ENCODE measurements at regions not wholly inside any gene's neighbourhood (a gene's known extent, or its start where the extent isn't known, plus 50 kb on each side); places are given as distances from the start of the nearest gene placed in this dataset.
A peak's percentile ranks its signal among the peaks of the same experiment; 100 is the strongest.
"Not testable (repeated sequence)": the region's sequence is repeated elsewhere in the genome, so short reads cannot be mapped to it uniquely, and the experiment has no call there.

DNA sequence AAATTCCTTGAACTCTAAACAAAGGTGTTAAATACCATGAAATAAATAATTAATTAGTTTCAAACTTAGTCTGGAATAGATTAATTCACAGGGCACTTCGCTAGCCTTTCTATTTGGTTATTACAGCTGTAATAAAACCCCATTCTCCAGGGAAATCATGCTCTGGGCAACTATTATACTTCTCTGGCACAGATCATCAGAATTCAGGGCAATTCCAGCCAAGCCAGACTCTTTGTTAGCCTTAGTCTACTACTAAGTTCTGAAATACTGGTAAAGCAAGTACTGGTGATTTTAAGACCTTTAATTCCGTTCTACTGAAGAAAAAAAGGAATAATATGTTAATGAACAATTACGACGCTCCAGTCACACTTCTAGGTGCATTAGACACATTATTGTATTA, 123.4 kb upstream of the PDE1A start:
- DNase-seq, result no peak

- DNase-seq, result not testable (repeated sequence)
These were observed 125.4 kb upstream of the PDE1A start for GRCh38 chr2:182552232-182552631.

DNA sequence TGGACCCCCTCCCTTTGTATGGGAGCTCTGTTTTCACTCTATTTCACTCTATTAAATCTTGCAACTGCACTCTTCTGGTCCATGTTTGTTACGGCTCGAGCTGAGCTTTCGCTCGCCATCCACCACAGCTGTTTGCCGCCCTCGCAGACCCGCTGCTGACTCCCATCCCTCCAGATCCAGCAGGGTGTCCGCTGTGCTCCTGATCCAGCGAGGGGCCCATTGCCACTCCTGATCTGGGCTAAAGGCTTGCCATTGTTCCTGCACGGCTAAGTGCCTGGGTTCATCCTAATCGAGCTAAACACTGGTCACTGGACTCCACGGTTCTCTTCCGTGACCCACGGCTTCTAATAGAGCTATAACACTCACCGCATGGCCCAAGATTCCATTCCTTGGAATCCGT, 125.9 kb upstream of the PDE1A start:
- DNase-seq, result not testable (repeated sequence)

GRCh38 chr2:182553483-182553882, 126.6 kb upstream of the PDE1A start:
- no peak for DNase-seq

- DNase-seq, result peak; percentile 44
These were observed 128.1 kb upstream of the PDE1A start for GRCh38 chr2:182554950-182555349.

DNA sequence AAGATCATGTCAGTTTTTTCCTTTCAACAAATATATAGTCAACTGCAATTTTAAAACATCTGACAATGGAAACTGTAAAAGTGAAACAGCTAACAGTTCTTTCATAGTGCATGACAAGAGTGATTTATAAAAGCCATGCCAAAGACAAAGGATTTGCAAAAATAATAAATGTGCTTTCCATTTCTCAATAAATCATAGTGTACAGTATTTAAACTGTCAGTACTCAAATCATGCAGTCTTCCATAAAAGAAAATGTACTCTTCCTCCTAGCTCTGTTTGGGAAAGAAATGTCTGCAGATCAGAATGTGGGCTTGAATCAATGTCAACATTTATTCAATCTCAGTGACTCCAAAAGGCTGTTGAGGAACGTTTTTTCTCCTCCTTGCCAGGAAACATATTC, 131.7 kb upstream of the PDE1A start:
- DNase-seq, result no peak

DNA sequence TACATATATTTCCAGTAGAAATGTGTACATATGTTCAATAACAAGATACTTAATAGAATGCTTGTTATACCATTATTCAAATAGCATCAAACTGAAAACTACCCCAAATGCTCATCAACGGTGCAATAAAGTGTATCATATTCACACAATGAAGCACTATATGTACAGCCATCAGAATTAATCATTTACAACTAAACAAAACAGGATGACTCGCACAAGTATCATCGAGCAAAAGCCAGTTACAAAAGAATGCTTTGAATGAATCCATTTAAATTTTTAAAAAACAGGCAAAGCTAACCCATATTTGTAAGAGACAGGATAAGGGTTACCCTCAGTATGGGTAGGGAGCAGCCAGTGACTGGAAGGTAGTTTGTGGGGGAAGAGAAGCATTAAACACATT, 132.8 kb upstream of the PDE1A start:
- DNase-seq, result no peak

DNA sequence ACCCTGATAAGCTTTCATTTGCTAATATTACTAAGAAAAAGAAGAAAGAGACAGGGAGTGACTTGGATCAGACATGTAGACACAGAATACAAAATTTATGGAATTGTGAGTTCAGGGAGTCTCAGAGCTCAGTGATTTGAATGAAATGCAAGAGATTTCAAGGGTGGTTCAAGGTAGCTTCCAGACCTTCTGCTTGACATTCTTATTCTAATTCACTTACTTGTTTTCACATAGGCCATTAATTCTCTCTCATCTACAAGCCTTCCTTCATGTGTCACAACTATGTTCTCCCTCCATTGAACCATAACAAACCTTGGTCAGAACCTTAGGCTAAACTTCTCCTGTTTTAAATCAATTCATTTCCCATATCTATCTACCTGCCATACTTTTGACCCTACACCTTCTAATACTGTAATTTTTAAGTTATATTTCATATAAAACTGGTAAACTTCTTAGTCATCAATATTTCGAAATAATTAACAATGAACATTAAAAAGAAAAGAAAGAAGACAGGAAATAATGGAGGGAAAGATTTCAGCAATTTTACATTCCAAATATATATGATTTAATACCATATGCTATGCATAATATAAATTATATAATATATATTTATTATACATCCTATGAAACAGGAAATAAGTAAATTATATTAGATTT, 139.2 kb upstream of the PDE1A start:
- DNase-seq, result no peak

DNA sequence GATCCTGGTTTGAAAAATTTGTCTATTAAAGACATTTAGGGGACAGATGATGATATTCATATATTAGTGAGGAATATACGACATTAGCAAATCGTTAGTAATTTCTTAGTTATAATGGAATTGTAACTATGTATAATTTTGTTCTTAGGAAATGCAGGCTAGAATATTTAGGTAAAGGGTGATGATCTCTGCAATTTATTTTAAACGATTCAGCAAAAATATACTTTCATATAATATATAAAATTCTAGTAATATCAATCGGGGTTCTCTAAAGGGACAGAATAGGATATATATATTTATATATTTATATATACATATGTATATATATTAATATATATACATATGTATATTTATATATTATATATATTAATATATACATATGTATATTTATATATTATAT, 142.5 kb upstream of the DNAJC10 start:
- no peak for DNase-seq

GRCh38 chr2:182577816-182578215, 138.2 kb upstream of the DNAJC10 start:
- no peak for DNase-seq

GRCh38 chr2:182581196-182581935, 134.7 kb upstream of the DNAJC10 start:
- DNase-seq, result no peak

DNA sequence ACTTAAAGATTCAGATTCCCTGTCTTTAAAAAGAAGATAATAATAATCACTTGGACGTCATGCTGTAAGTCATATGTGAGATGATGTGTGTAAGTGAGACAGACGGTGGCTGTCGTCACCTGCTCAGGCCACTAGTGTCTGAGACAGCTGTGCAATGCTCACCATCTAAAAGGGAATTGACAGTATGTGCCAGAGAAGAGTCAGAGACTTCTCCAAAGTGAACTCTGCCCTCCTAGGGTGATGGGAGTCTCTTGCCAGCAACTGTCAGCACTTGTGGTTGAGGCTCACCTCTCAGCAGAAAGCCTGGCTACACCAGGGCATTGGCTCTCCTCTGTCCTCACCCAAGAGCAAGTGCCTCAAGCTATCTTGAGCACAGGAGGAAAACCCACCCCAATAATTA, 131.6 kb upstream of the DNAJC10 start:
- DNase-seq, result no peak

- no peak for DNase-seq
These were observed 131.1 kb upstream of the DNAJC10 start for GRCh38 chr2:182585001-182585400.

DNA sequence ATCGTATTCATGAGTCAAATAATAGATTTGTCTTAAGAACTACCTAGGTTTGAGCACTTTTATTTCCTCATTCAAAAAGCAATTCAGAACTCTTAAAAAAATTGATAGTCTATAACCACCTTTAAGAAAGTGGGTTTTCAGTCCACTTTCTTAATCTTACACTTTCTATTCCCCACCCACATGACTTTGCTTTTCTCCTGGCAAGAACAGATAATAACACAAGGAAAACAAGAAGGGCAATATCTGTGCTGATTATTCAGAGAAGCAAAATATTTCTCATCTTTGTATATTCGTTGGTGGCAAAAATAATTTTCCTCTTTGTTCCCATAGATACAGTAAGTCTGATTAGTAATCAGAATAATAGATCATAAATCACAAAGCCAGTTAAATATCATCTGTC, 130.6 kb upstream of the DNAJC10 start:
- no peak for DNase-seq

GRCh38 chr2:182586426-182586825, 129.6 kb upstream of the DNAJC10 start:
- DNase-seq, result no peak

- DNase-seq, result no peak
These were observed 128.2 kb upstream of the DNAJC10 start for GRCh38 chr2:182587831-182588230.

DNA sequence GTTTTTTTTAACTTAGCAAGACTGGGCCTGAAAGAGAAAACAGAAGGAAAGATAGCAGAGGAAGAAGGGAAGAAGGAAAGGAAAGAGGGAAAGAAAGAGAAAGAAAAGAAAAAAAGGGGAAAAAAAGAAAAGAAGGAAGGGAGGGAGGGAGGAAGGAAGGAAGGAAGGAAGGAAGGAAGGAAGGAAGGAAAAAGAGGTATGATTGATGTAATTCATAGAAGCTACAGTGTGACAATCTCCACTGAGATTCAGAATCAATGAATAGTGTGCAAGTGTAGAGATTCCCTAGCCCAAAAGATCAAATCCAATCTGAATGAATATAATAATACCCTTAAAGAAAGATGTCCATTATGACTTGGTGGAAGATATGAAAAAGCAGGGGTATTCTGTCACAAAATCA, 126.9 kb upstream of the DNAJC10 start:
- no peak for DNase-seq

DNA sequence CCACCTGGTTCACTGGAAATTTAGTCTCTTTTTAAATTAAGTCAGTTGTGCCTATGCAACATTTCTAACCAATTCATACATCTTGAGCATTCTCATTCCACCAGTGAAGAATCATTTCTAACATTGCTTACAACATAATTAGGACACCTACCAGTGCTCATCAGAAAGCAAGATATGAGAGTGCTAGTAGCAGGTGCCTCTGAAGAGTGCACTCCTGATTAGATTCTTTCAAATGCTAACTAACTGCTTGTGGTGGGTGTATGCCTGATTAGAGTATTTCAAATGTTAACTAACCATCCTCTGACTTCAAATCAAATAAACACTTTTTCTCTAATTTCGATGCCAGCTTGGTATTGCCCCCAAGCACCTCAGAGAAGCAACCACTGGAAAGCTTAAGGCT, 124.3 kb upstream of the DNAJC10 start:
- DNase-seq, result no peak

DNA sequence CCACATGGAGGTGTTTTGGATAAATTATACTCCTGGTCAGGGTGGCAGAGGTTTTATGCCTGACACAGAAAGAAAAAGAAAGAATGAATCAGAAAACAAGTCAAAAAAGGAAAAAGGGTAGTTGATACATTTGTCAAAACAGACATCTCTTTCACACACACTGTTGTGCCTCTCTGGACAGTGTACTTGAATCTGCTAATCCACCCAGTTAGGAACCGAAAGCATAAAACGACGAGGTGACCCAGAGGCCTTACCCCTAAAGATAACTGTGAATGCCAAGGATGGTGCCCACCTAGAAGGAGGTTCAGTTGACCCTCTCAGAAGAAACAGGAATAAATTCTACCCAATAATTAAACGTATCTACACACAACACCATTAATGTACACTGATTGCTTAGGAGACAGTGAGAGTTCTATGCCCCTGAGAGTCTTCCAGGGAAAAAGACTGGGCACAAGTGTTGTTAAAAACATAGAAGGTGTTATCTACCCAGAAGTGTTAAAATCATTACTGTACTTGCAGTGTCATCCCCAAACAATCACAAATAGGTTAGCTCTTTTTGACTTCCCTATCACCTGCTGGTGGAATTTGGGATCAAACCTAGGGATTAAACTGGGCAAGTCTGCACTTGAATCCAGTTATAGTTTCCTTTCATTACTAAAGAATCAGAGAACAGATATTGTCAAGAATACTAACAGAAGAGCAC, 123.2 kb upstream of the DNAJC10 start:
- DNase-seq, result no peak

DNA sequence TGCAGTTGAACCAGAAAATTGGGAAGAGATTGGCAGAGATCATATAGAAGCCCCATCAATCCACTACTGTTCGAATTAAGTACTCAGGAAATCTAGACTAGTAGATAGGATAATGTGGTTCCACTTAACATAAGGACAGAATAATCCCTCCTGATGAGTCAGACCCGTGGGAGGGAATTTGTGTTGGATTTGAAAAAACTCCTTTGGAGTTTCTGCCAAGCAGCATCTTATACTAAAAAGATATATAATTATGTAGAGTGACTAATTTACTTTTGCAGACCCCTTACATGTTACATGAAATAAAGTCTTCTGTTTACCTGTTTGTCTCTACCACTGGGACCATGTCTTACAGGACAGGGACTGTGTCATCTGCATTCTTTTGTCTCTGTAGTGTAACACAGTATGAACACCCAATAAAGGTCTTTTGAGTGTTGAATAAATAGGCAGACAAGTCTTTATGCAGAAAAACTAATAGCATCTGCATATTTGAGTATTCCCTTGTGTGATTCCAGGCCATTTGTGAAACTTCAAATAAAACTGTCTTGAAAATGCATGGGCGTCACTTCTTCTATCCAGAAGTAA, 122.6 kb upstream of the DNAJC10 start:
- no peak for DNase-seq

- DNase-seq, result no peak
These were observed 121.8 kb upstream of the DNAJC10 start for GRCh38 chr2:182594286-182594685.

GRCh38 chr2:182595650-182596049, 120.4 kb upstream of the DNAJC10 start:
- no peak for DNase-seq

GRCh38 chr2:182597570-182598295, 118.3 kb upstream of the DNAJC10 start:
- DNase-seq, result no peak
